ENCODE measurements at regions not wholly inside any gene's neighbourhood (a gene's known extent, or its start where the extent isn't known, plus 50 kb on each side); places are given as distances from the start of the nearest gene placed in this dataset.

DNA sequence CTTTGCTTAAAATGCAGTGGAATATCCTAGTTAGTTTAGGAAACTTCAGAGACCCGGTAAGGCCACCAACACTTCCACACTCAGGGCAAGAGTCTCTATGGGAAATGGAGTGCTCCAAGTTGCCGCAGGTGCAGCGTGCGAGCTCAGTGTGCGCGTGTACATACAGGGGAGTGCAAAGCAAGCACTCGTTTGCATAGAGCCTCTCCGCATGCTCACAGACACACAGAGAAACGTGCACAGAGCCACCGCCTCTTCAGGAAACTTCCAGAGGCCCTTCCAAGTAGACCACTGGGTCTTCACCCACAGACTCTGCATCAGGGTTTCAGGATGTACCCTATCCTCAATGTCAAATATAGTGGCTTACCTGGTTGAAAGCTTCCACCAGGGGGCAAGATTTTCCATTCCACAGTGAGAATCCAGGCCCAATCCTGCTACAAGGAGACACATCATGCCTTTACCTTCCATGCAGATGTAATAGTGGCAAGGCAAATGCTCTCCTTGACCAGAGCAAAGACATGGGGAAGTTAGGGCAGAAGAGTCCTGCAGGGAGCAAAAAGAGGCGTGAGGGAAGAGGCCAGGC lies 513.0 kb upstream of the MYT1L start:
- peak; percentile 54 for DNase-seq

GRCh38 chr2:2842466-2842865 lies 511.4 kb upstream of the MYT1L start:
- no peak for DNase-seq

GRCh38 chr2:2840681-2841300 lies 509.7 kb upstream of the MYT1L start:
- no peak for DNase-seq

DNA sequence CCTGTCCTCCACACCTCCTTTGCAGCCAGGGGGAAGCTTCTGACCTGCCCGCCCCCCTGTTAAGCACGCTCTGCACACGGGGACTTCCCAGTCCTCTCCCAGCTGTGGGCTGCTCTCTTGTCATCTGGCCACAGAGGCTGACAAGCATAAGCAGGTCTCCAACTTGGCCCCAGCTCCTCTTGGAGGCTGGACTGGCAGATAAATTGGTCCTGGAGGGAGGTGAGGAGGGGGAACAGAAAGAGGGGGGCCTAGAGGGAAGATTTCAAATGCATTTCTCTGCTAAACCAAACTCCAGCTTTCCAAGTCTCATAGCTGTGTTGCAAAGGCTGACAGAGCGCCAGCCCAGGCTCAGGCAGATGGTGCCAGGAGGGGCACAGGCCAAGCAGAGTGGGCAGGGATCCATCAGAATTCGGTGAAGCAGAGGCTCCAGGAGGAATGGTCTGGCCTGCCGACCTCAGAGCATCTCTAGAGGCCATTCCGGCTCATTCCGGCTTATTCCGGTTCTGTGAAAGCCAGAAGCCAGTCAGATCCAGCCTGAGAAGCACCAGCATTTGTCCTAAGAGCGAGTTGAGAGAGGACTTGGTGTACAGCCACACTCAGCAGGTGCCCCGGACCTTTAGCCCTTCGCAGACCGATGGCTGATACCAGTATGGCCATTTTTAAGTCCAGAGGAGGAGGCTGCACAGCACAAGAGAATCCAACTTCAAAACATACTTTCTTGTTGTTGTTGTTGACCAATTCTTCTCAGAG lies 508.9 kb upstream of the MYT1L start:
- peak; percentile 84 for DNase-seq

GRCh38 chr2:2839393-2839781 lies 508.3 kb upstream of the MYT1L start:
- DNase-seq = no peak

GRCh38 chr2:2838548-2838845 lies 507.4 kb upstream of the MYT1L start:
- no peak for DNase-seq

GRCh38 chr2:2837746-2838547 lies 506.9 kb upstream of the MYT1L start:
- DNase-seq = no peak

GRCh38 chr2:2836343-2837070 lies 505.4 kb upstream of the MYT1L start:
- no peak for DNase-seq

DNA sequence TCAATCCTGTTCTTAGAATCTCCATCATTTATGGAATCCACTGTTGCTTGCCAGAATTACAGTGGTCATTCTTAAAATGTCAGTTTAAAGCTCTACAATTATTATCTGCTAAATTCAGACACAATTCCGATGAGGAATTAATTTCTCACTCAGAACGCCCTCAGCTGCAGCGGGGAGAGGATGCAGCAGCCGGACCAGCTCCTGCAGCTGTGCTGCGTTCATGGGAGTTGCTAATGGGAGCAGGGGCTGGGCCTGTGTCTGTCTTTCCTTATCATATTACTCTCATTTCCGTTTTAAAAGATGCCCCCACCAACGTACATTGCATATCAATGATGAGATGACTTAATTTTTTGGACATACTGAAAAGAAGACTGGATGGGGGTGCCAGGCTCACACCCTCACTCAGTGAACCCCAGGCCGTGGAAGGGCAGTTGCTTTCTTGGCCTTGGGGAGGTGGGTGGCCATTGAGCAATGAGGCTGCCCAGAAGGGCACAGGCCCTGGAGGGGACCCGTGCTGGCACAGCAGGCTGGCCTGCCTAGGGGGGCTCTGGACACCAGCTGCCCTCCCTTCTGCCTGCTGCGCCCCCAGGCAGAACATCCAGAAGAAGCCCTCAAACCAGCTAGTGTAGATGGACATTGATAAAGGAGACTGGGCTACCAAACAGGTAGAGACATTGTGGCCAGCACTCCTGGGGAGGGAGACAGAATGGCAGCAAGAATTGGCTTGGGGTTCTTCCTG lies 503.6 kb upstream of the MYT1L start:
- DNase-seq = no peak

GRCh38 chr2:2834105-2834504 lies 503.0 kb upstream of the MYT1L start:
- no peak for DNase-seq

DNA sequence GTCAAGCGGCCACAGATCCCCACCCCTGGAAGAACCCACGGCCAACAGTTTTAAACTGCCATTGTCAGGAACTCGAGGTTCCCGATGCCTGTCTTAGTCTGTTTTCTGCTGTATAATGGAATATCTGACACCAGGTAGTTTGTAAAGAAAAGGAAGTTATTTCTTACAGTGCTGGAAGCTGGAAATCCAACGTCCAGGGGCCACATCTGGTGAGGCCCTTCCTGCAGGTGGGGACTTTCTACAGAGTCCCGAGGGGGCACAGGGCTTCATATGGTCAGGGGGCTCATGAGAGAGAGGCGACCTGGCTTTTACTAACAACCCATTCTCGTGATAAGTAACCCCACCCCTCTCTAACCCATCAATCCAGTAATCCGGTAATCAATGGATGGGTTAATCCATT lies 501.6 kb upstream of the MYT1L start:
- no peak for DNase-seq

- no peak for DNase-seq
These were observed 500.6 kb upstream of the MYT1L start for GRCh38 chr2:2831633-2832032.

DNA sequence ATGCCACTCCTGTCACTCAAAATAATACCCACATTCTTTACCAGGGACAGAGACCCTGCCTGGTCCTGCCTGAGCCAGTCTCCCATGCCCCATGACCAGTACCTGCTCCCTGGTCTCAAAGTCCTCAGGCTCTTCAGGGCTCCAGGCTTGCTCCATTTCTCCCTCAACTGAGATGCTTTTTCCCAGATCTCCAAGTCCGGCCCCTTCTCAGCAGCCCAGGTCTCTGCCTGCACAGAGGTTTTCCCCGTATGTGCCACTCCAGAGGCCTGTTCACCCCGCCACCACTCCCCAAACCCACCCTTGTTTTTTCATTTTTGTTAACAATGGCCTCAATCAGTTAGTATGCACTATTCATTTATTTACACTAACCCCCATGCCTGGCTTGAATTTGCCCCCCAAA lies 499.5 kb upstream of the MYT1L start:
- DNase-seq = no peak

- peak; percentile 64 for DNase-seq
These were observed 497.8 kb upstream of the MYT1L start for GRCh38 chr2:2828774-2829368.

- no peak for DNase-seq
These were observed 496.7 kb upstream of the MYT1L start for GRCh38 chr2:2827761-2828221.

GRCh38 chr2:2827046-2827636 lies 496.1 kb upstream of the MYT1L start:
- DNase-seq = no peak

GRCh38 chr2:2826621-2827020 lies 495.5 kb upstream of the MYT1L start:
- no peak for DNase-seq

DNA sequence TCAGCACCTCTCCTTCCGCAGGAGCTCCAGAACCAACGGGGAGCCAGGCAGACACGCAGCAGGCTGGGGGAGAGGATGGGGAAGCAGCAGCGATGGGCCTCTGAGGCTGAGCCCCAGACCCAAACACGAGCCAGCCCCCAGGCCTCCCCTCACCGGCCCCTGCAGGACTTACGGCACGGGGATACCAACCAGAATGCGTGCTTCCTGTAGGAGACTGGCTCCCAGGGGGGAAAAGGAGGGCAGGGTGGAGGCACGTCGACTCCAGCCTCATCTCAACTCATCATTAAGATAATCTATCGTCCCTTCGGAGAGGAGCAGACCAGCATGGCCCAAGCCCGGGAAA lies 495.1 kb upstream of the MYT1L start:
- DNase-seq = no peak

GRCh38 chr2:2825516-2826208 lies 494.6 kb upstream of the MYT1L start:
- DNase-seq = no peak

DNA sequence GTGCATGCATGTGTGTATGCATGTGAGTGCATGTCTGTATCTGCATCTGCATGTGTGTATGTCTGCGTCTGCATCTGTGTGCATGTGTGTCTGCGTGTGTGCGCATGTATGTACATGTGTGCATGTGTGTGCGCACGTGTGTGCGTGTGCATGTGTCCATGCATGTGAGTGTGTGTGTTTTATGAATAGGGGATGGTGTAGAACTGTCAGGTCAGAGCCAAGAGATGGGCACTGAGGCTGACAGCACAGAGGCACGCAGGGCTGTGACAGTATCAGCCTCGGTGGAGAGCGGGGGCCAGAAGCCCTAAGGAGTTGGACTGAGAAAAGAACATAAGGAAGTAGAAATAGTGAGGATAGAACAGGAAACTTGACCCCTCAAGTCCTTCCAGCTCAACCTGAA lies 494.0 kb upstream of the MYT1L start:
- no peak for DNase-seq

GRCh38 chr2:2824588-2824987 lies 493.5 kb upstream of the MYT1L start:
- no peak for DNase-seq

Measured in NCI-H1694 treated with DMSO at 0.1 percent for 48 hours (cell line).